Stimulated activated naive B cell treated with anti-CD40 and anti-IgM and Interleukin-4, amounts not matched to agents 10 μg/mL and 1 μg/mL and 100 μg/mL, for 72 hours (primary cell): ENCODE measurements at regions not wholly inside any gene's neighbourhood (a gene's known extent, or its start where the extent isn't known, plus 50 kb on each side); places are given as distances from the start of the nearest gene placed in this dataset.

Experiments used
- ATAC-seq, 2 donors: fragments of 150-1000 bp; cut with Tn5 transposase; replicated peaks; 2 replicates each; pipeline ENCODE4 v1.10.0; 2021; ENCODE audit warnings: moderate library complexity in 1 of 2
- DNase-seq: peaks from one replicate; pipeline ENCODE4 v3.0.0; 2021
- H3K27ac Mint-ChIP-seq: one replicate; pipeline ENCODE4 v1.8.0; 2022; ENCODE audit warnings: mild to moderate bottlenecking, mixed read lengths
- H3K27me3 Mint-ChIP-seq, 2 donors: one replicate each; pipeline ENCODE4 v1.8.0; 2022; ENCODE audit warnings: mixed read lengths in 2 of 2
- H3K36me3 Mint-ChIP-seq, 2 donors: one replicate each; pipeline ENCODE4 v1.8.0; 2022; ENCODE audit warnings: mixed read lengths in 2 of 2, mild to moderate bottlenecking in 1 of 2
- H3K4me1 Mint-ChIP-seq, 2 donors: one replicate each; pipeline ENCODE4 v1.8.0; 2022; ENCODE audit warnings: mixed read lengths in 2 of 2, mild to moderate bottlenecking in 1 of 2
- H3K4me3 Mint-ChIP-seq, 2 donors: one replicate each; pipeline ENCODE4 v1.8.0; 2022; ENCODE audit warnings: mild to moderate bottlenecking in 2 of 2, mixed read lengths in 2 of 2, moderate library complexity in 1 of 2
- H3K9me3 Mint-ChIP-seq, 2 donors: one replicate each; pipeline ENCODE4 v1.8.0; 2022; ENCODE audit warnings: mixed read lengths in 2 of 2, mild to moderate bottlenecking in 1 of 2

DNA sequence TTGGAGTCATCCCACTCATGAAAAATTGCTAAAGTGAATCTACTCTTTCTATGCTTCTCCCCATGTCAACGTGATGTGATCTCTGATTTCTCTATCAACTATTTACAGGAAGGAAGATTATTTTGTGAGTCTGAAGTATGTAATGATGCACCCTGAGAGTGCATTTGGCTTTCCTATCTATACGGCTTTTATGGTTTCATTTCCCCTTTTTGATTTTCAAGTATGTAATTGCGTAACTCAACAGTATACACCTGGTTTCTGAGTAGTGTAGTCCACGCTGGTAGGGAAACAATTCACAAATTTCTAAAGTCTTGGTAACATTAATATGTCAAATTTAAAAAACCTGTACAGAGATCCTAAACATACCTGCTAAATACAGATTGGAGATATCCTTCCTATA is 194.7 kb upstream of the SEMA3A start:
- H3K36me3 Mint-ChIP-seq, result no peaks in the 10 kb centered on the region
- peaks cover 0 to 3% of the 10 kb centered on the region in 2 donors for H3K9me3 Mint-ChIP-seq
- H3K4me3 Mint-ChIP-seq, result no peak overlapping the region
- H3K4me1 Mint-ChIP-seq, result no peaks in the 10 kb centered on the region
- DNase-seq (no peak), ATAC-seq (peak; percentile 68 to 88)
- H3K27ac Mint-ChIP-seq, result no peak overlapping the region
- no peaks in the 10 kb centered on the region for H3K27me3 Mint-ChIP-seq

DNA sequence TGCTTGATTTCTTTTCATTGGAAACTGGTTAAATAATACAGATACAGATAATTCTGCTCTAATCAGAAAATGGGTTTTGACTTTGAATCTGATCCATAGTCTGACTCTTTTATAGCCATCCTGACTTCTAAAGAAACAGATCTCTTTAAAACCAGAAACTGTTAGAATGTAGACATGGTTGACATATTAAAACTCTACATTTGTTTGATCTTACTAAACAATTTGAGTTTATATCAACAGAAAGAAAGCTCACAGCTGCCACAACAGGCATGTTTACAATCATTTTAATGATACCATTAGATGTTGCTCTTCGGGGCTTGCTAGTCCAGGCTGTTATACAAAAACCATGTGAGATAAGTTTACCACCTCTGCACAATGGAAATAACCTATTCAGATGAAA is 193.0 kb upstream of the SEMA3A start:
- Mint-ChIP-seq H3K4me3 (no peak overlapping the region), H3K9me3 (peaks cover 0 to 3% of the 10 kb centered on the region in 2 donors), H3K27ac (no peak overlapping the region), H3K36me3 (no peaks in the 10 kb centered on the region), H3K4me1 (no peaks in the 10 kb centered on the region), H3K27me3 (no peaks in the 10 kb centered on the region)
- ATAC-seq (no peak), DNase-seq (no peak)

DNA sequence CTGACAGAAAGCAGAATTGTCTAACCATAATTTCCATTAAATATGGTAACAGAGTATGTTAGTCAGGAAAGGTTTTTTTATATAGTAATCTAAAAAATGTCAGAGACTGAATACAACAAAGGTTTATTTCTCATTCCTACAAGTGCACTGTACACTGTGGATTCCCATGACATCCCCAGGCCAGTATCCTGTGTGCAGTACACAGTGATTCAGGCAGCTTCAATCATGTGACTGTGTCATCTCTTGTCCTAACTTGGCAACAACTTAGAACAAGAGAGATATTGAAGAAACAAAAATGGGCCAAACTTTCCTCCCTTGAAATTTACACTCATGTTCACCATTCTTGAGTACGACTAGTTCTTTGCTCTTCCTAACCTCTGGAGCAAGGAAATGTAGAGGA is 189.8 kb upstream of the SEMA3A start:
- H3K4me1 Mint-ChIP-seq, result no peaks in the 10 kb centered on the region
- no peaks in the 10 kb centered on the region for H3K36me3 Mint-ChIP-seq
- DNase-seq (no peak), ATAC-seq (no peak)
- no peaks in the 10 kb centered on the region for H3K27me3 Mint-ChIP-seq
- H3K9me3 Mint-ChIP-seq, result peaks cover 0 to 4% of the 10 kb centered on the region in 2 donors
- no peak overlapping the region for H3K4me3 Mint-ChIP-seq
- H3K27ac Mint-ChIP-seq, result no peak overlapping the region

DNA sequence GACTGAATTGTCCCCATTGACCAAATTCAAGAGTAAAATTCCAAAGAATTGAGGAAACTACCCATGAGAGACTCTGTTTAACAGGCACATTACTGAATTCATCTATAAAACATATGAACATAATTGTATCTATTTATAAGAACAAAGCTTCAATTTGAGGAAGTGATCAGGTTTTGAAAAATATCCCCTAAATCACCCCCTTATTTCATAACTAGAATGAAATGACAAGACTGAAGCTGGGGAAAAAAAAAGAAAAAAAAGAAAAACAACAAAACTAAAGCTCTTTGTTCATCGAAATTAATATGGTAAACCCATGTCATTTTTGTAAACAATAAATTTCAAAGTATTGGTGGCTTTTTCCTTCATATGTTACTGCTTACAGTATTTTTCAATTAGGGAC is 184.9 kb upstream of the SEMA3A start:
- Mint-ChIP-seq H3K27ac (no peak overlapping the region), H3K9me3 (peaks cover 0 to 4% of the 10 kb centered on the region in 2 donors), H3K27me3 (no peaks in the 10 kb centered on the region), H3K4me1 (no peaks in the 10 kb centered on the region), H3K4me3 (no peak overlapping the region), H3K36me3 (no peaks in the 10 kb centered on the region)
- no peak for ATAC-seq
- DNase-seq, result no peak

DNA sequence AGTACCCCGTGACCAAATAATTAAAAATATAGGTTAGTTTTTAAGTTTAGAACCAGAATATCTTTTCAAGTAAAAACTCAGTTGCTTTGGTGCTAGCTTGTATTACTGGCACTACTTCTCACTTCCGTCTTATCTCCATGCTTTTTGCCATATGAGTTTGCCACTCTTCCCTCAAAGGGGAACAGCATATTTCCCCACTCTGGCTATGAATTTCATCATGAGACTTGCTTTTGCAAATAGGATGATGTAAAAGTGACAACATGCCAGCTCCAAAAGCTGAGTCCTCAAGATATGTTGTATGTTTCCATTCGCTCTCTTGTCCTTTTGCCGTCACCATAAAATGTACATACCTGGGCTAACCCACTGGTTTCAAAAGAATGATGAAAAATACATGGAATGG is 178.1 kb upstream of the SEMA3A start:
- ATAC-seq (no peak), DNase-seq (no peak)
- Mint-ChIP-seq H3K27ac (no peak overlapping the region), H3K4me1 (no peaks in the 10 kb centered on the region), H3K27me3 (no peaks in the 10 kb centered on the region), H3K36me3 (no peaks in the 10 kb centered on the region), H3K4me3 (no peak overlapping the region), H3K9me3 (no peaks in the 10 kb centered on the region)

DNA sequence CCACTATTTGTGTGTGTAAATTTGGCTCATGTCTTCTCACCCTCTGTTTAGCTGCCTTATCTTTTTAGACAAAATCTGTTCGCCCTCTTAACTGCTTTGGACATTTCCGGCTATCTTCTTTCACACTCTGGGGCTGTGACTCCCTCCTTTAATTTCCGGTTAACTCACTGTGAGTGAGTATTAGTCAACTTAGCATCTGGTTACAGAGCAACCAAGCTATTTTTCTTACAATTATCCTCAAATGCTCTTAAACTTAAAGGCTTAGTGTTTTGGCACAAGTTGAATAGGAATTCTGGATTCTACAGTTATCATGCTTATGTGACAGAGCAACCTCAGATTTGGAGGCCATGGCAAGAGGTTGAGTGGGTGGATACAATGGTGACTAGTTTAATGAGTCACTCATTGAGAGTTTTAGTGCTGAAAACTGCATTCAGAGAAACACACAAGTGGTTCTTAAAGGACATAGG is 177.6 kb upstream of the SEMA3A start:
- Mint-ChIP-seq H3K4me3 (no peak overlapping the region), H3K4me1 (no peaks in the 10 kb centered on the region), H3K27me3 (no peaks in the 10 kb centered on the region), H3K27ac (no peak overlapping the region), H3K9me3 (no peaks in the 10 kb centered on the region), H3K36me3 (no peaks in the 10 kb centered on the region)
- no peak for ATAC-seq
- no peak for DNase-seq

DNA sequence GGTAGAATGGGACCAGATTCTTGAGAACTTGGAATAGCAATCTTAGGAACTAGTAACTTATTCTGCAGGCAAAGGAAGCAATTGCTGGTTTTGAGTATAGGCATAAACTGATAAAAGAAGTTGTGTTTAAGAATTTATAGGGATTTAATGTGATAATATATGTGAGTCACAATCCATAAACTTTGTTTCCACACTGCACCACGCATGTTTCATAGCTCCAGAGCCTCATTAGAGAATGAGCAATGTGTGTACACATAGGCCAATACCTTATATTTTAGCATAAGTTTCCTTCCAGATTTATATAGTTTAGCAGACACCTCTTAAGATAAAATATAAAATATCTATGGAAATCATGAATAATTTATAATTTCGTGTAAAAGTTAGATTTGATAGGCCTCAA is 175.5 kb upstream of the SEMA3A start:
- no peak overlapping the region for H3K27ac Mint-ChIP-seq
- H3K4me3 Mint-ChIP-seq, result no peak overlapping the region
- no peaks in the 10 kb centered on the region for H3K9me3 Mint-ChIP-seq
- H3K4me1 Mint-ChIP-seq, result no peaks in the 10 kb centered on the region
- DNase-seq (no peak), ATAC-seq (no peak)
- H3K27me3 Mint-ChIP-seq, result no peaks in the 10 kb centered on the region
- H3K36me3 Mint-ChIP-seq, result no peaks in the 10 kb centered on the region

DNA sequence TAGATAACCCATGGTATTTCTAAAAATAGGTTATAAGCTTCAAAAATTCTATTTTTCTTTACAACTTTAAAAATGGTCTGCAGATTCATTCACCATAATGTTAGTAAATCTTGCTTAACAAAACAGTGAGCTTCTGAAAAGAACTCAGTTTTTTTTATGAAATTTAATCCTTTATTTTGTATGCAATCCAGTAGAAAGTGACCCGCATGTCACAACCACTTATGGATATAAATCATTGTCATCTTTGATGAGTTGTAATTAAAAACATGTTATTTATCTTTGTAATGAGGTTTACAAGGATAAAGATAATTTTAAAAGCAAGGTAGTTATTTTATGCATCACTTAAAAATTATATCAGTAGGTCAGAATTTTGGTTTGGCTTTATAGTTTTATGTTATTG is 173.5 kb upstream of the SEMA3A start:
- Mint-ChIP-seq H3K9me3 (no peaks in the 10 kb centered on the region), H3K36me3 (no peaks in the 10 kb centered on the region), H3K27me3 (no peaks in the 10 kb centered on the region), H3K4me1 (no peaks in the 10 kb centered on the region), H3K27ac (no peak overlapping the region), H3K4me3 (no peak overlapping the region)
- no peak for ATAC-seq
- no peak for DNase-seq

DNA sequence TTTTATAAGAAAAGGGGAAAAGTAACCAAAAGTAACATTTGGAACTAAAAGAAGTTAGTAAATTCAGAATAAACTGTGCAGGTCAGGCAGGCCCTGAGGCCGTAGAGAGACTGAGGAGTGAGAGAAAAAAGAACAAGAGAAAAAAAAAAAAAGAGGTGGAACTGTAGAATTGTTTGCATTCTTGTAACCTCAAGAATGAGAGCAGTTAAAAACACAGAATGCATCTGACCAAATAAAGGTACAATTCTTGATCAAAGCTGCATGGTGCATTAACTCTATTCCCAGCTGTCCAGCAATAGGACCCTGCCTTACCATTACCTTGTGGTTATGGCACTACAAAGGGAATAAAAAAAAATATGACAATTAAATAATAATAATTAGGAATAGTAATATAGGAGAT is 170.1 kb upstream of the SEMA3A start:
- Mint-ChIP-seq H3K27me3 (no peaks in the 10 kb centered on the region), H3K9me3 (no peaks in the 10 kb centered on the region), H3K4me1 (no peaks in the 10 kb centered on the region), H3K36me3 (no peaks in the 10 kb centered on the region), H3K27ac (no peak overlapping the region), H3K4me3 (no peak overlapping the region)
- ATAC-seq (no peak), DNase-seq (no peak)

DNA sequence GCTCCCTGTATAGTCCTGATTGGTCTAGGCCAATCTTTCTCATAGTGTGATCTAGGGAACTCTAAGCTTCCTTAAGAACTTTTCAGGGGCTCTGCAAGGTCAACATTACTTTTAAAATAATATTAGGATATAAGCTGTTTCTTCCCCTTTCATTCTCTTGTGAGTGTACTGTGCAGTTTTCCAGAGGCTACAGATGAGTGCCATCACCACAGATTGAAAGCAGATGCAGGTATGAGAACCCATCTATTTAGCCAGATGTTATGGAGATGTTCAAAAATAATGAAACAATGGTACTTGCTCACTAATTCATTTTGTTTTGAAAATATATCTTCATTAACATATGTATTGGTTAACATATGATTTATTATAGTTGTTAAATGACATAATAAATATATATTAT is 169.2 kb upstream of the SEMA3A start:
- no peaks in the 10 kb centered on the region for H3K9me3 Mint-ChIP-seq
- no peak overlapping the region for H3K27ac Mint-ChIP-seq
- H3K4me3 Mint-ChIP-seq, result no peak overlapping the region
- ATAC-seq (no peak), DNase-seq (no peak)
- no peaks in the 10 kb centered on the region for H3K4me1 Mint-ChIP-seq
- no peaks in the 10 kb centered on the region for H3K27me3 Mint-ChIP-seq
- no peaks in the 10 kb centered on the region for H3K36me3 Mint-ChIP-seq

DNA sequence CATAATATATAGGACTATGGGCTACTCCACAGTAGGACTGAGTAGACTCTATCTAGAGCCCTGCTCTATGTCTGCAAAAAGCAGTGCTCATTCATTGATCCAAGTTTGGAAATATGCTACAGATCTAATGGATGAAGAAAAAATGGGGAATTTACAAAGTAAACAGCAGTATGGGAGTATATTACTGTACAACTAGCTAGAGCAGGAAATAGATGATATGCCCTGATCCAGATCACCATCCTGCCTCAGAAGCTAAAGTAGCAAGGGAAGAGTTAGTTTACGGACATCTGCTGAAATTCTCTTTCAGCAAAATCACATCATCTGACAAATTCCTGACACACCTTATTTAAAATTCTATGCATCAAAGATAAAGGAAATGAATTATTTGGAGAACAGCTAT is 168.2 kb upstream of the SEMA3A start:
- Mint-ChIP-seq H3K36me3 (no peaks in the 10 kb centered on the region), H3K27ac (no peak overlapping the region), H3K4me1 (no peaks in the 10 kb centered on the region), H3K27me3 (no peaks in the 10 kb centered on the region), H3K9me3 (peaks cover 0 to 2% of the 10 kb centered on the region in 2 donors), H3K4me3 (no peak overlapping the region)
- DNase-seq (no peak), ATAC-seq (no peak)

DNA sequence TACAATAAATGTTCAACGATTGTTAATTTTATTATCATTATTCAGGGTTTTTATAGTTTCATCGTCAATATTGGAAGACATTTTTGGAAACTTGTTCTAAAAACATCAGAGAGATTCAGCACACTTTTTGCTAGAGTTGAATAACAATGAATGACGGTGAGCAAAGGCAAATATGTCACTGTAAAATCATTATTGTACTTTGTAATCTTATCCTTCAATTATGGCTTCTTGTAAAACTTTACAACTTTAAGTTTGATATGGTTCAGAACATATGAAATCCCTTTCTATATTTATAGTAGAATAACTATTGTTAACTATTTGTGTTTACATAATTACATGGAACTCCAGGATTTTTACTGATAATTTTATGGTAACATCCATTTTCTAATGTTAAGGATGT is 167.8 kb upstream of the SEMA3A start:
- H3K4me1 Mint-ChIP-seq, result no peaks in the 10 kb centered on the region
- DNase-seq (no peak), ATAC-seq (no peak)
- H3K27me3 Mint-ChIP-seq, result no peaks in the 10 kb centered on the region
- H3K4me3 Mint-ChIP-seq, result no peak overlapping the region
- no peaks in the 10 kb centered on the region for H3K36me3 Mint-ChIP-seq
- H3K9me3 Mint-ChIP-seq, result peaks cover 0 to 3% of the 10 kb centered on the region in 2 donors
- H3K27ac Mint-ChIP-seq, result no peak overlapping the region

DNA sequence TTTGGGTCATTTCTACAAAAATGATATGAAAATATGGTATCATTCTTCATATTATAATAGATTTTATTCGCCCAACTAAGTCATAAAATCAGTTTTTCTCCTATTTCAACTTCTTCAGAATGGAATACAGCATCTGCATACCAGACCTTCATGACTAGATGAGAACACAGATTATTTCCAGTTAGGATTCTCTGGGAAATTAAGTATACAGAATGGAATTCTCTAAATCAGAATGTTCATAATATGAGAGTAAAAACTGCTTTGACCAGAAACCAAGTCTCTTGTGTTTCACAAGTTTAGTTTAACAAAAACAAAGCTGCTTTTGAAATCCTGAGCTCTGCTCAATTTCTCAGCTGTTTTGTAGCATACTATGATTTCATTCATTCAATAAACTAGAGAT is 160.3 kb upstream of the SEMA3A start:
- peaks cover 0 to 3% of the 10 kb centered on the region in 2 donors for H3K9me3 Mint-ChIP-seq
- DNase-seq (no peak), ATAC-seq (no peak)

DNA sequence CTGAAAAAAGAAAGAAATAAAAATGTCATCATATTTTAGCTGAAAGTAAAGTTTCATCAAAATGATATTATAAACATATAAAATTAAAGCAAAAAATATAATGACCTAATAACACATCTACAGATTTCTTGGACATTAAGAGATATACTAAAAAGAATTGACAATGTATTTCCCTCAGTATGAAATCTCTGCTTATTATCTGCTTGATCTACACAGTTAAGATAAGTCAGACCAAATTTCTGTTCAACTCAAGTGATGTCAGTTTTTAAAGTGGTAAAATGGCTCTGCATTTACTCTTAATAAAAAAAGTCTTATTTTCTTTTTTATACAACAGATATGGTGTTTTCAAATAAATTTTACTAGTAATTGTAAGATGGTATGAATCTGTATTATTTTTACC is 159.4 kb upstream of the SEMA3A start:
- DNase-seq (no peak), ATAC-seq (no peak)
- H3K9me3 Mint-ChIP-seq, result peaks cover 0 to 3% of the 10 kb centered on the region in 2 donors
- H3K4me1 Mint-ChIP-seq, result no peaks in the 10 kb centered on the region
- H3K27me3 Mint-ChIP-seq, result no peaks in the 10 kb centered on the region
- no peak overlapping the region for H3K27ac Mint-ChIP-seq
- H3K4me3 Mint-ChIP-seq, result no peak overlapping the region
- H3K36me3 Mint-ChIP-seq, result no peaks in the 10 kb centered on the region

More for the DNA sequence above, 160.3 kb upstream of the SEMA3A start:
- Mint-ChIP-seq H3K4me1 (no peaks in the 10 kb centered on the region), H3K27ac (no peak overlapping the region), H3K4me3 (no peak overlapping the region), H3K36me3 (no peaks in the 10 kb centered on the region), H3K27me3 (no peaks in the 10 kb centered on the region)

DNA sequence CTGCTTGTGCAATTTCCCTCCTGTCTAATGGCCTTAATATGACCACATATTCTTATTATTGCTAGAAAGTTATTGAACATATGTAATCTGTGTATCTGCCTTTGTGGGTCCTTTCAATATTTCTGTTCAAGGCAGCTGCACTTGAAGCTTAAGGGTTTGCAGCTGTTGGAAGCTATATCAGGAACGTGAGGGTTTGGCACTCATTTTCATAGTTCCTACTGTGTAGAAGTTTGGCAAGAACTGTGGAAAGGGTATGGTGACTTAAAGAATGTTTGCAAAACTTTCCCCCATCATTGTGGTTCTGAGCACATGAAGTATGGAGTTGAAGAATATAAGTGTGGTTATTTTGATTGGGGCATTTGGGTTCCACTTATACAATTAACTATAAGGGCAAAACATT is 144.7 kb upstream of the SEMA3A start:
- DNase-seq (no peak), ATAC-seq (no peak)
- Mint-ChIP-seq H3K27ac (no peak overlapping the region), H3K4me3 (no peak overlapping the region), H3K9me3 (no peaks in the 10 kb centered on the region), H3K36me3 (no peaks in the 10 kb centered on the region), H3K27me3 (no peaks in the 10 kb centered on the region), H3K4me1 (peaks cover 4 to 9% of the 10 kb centered on the region in 2 donors)

DNA sequence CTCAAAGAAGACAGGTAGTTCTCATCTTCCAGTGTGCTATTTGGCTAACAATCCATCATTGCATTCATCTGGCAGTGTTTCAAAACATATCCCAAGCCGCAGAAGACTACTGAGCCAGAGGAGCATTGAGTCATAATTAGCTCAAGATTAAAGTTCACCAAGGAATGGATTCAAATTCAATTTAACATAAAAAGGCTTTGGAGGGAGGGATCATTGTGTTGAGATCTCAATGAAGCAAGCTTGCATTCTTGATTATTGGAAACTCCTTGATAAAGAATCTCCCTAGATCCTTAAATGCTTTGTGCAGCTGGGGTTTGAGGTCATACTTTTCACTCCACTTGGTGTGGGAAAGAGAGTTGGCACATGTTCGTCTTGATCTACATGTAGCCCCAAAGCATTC is 142.8 kb upstream of the SEMA3A start:
- H3K9me3 Mint-ChIP-seq, result no peaks in the 10 kb centered on the region
- DNase-seq (no peak), ATAC-seq (no peak)
- H3K4me3 Mint-ChIP-seq, result no peak overlapping the region
- no peaks in the 10 kb centered on the region for H3K36me3 Mint-ChIP-seq
- no peaks in the 10 kb centered on the region for H3K27me3 Mint-ChIP-seq
- H3K27ac Mint-ChIP-seq, result no peak overlapping the region
- peaks cover 4 to 9% of the 10 kb centered on the region in 2 donors for H3K4me1 Mint-ChIP-seq
